ENCODE measurements at regions not wholly inside any gene's neighbourhood (a gene's known extent, or its start where the extent isn't known, plus 50 kb on each side); places are given as distances from the start of the nearest gene placed in this dataset.

GRCh38 chr2:136638193-136638592 is 127.2 kb upstream of the THSD7B start:
- no peaks in the 10 kb centered on the region for H3K9me3 ChIP-seq (ENCODE audit: insufficient read depth, low read depth)
- H3K27ac ChIP-seq: no peak overlapping the region
- H3F3A ChIP-seq (ENCODE audit: insufficient read depth, low read depth): no peaks in the 10 kb centered on the region
- no peak for DNase-seq
- no peaks in the 10 kb centered on the region for H3K4me1 ChIP-seq (replicated peaks; ENCODE audit: insufficient read depth)
- no peaks in the 10 kb centered on the region for H4K20me1 ChIP-seq (ENCODE audit: insufficient read depth)
- H3K4me2 ChIP-seq: no peak overlapping the region
- TF ChIP-seq, protein P1, sequence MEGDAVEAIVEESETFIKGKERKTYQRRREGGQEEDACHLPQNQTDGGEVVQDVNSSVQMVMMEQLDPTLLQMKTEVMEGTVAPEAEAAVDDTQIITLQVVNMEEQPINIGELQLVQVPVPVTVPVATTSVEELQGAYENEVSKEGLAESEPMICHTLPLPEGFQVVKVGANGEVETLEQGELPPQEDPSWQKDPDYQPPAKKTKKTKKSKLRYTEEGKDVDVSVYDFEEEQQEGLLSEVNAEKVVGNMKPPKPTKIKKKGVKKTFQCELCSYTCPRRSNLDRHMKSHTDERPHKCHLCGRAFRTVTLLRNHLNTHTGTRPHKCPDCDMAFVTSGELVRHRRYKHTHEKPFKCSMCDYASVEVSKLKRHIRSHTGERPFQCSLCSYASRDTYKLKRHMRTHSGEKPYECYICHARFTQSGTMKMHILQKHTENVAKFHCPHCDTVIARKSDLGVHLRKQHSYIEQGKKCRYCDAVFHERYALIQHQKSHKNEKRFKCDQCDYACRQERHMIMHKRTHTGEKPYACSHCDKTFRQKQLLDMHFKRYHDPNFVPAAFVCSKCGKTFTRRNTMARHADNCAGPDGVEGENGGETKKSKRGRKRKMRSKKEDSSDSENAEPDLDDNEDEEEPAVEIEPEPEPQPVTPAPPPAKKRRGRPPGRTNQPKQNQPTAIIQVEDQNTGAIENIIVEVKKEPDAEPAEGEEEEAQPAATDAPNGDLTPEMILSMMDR (conservative IDR thresholded peaks at IDR 0.05): no peak
- no peak for TF ChIP-seq EZH2 (IDR thresholded peaks at IDR 0.05; ENCODE audit: low read depth)
- H3K79me2 ChIP-seq (ENCODE audit: low read depth): no peaks in the 10 kb centered on the region
- H3K4me3 ChIP-seq: no peak overlapping the region
- H3K27me3 ChIP-seq (ENCODE audit: insufficient read depth, low read depth): no peaks in the 10 kb centered on the region
- CTCF ChIA-PET: no interaction called here
- H3K9me2 ChIP-seq (ENCODE audit: insufficient read depth): no peaks in the 10 kb centered on the region; the same call in 1 of the 2 replicates
- H3K36me3 ChIP-seq (ENCODE audit: low read depth): no peaks in the 10 kb centered on the region
- POLR2A ChIA-PET (ENCODE audit: unreplicated experiment): no interaction called here
- BruUV-seq (replicated peaks): no TSS peak
- H2AFZ ChIP-seq: no peak overlapping the region
- intact Hi-C loops (cut with micrococcal nuclease; ENCODE audit: unreplicated experiment): no loop called here

- Histone ChIP-seq H3K4me2 (no peak overlapping the region), H3K27me3 (ENCODE audit: insufficient read depth, low read depth) (no peaks in the 10 kb centered on the region), H3K36me3 (ENCODE audit: low read depth) (no peaks in the 10 kb centered on the region), H3K9me3 (ENCODE audit: insufficient read depth, low read depth) (no peaks in the 10 kb centered on the region), H3K27ac (no peak overlapping the region), H2AFZ (no peak overlapping the region), H3K4me1 (replicated peaks; ENCODE audit: insufficient read depth) (no peaks in the 10 kb centered on the region), H3K79me2 (ENCODE audit: low read depth) (no peaks in the 10 kb centered on the region), H4K20me1 (ENCODE audit: insufficient read depth) (no peaks in the 10 kb centered on the region), H3K4me3 (no peak overlapping the region), H3K9me2 (ENCODE audit: insufficient read depth) (no peaks in the 10 kb centered on the region; the same call in 1 of the 2 replicates), H3F3A (ENCODE audit: insufficient read depth, low read depth) (no peaks in the 10 kb centered on the region)
- intact Hi-C loops (cut with micrococcal nuclease; ENCODE audit: unreplicated experiment): no loop called here
- BruUV-seq (replicated peaks): no TSS peak
- no peak for TF ChIP-seq EZH2 (IDR thresholded peaks at IDR 0.05; ENCODE audit: low read depth)
- TF ChIP-seq, protein P1 (conservative IDR thresholded peaks at IDR 0.05): no peak
- ChIA-PET POLR2A (ENCODE audit: unreplicated experiment) (no interaction called here), CTCF (no interaction called here)
- DNase-seq: no peak
Observed at GRCh38 chr2:136637402-136637801, 127.9 kb upstream of the THSD7B start.

- no peak for TF ChIP-seq EZH2 (IDR thresholded peaks at IDR 0.05; ENCODE audit: low read depth)
- TF ChIP-seq, protein P1 (conservative IDR thresholded peaks at IDR 0.05): no peak
- no peaks in the 10 kb centered on the region for H3K36me3 ChIP-seq (ENCODE audit: low read depth)
- no peak overlapping the region for H3K27ac ChIP-seq
- intact Hi-C loops (cut with micrococcal nuclease; ENCODE audit: unreplicated experiment): no loop called here
- H3K4me2 ChIP-seq: no peak overlapping the region
- ChIA-PET CTCF (no interaction called here), POLR2A (ENCODE audit: unreplicated experiment) (no interaction called here)
- H3K9me3 ChIP-seq (ENCODE audit: insufficient read depth, low read depth): no peaks in the 10 kb centered on the region
- H3K27me3 ChIP-seq (ENCODE audit: insufficient read depth, low read depth): no peaks in the 10 kb centered on the region
- no peak overlapping the region for H3K4me3 ChIP-seq
- no peak overlapping the region for H2AFZ ChIP-seq
- no peaks in the 10 kb centered on the region for H3F3A ChIP-seq (ENCODE audit: insufficient read depth, low read depth)
- H4K20me1 ChIP-seq (ENCODE audit: insufficient read depth): 0 out of 2 replicates have a peak, but pooled peaks cover 4% of the 10 kb centered on the region
- no peak for DNase-seq
- no peaks in the 10 kb centered on the region for H3K9me2 ChIP-seq (ENCODE audit: insufficient read depth)
- BruUV-seq (replicated peaks): no TSS peak
- no peaks in the 10 kb centered on the region for H3K79me2 ChIP-seq (ENCODE audit: low read depth)
- no peaks in the 10 kb centered on the region for H3K4me1 ChIP-seq (replicated peaks; ENCODE audit: insufficient read depth)
Observed at GRCh38 chr2:136628490-136628889, 136.9 kb upstream of the THSD7B start.
